GM19324 (cell line): ENCODE measurements at regions not wholly inside any gene's neighbourhood (a gene's known extent, or its start where the extent isn't known, plus 50 kb on each side); places are given as distances from the start of the nearest gene placed in this dataset.
"Not testable (repeated sequence)": the region's sequence is repeated elsewhere in the genome, so short reads cannot be mapped to it uniquely, and the experiment has no call there.

ENCODE experiments used
- ATAC-seq: cut with Tn5 transposase; IDR thresholded peaks from one replicate; pipeline ENCODE4 v1.9.1; 2021; ENCODE audit warnings: mild to moderate bottlenecking, moderate library complexity; ENCODE audit not compliant: unreplicated experiment, low FRiP score

GRCh38 chr16:47872225-47872624 is 283.6 kb downstream of the ABCC12 start:
- no peak for ATAC-seq

GRCh38 chr16:47866423-47866822 is 289.4 kb downstream of the ABCC12 start:
- ATAC-seq = no peak

- no peak for ATAC-seq
These were observed 290.4 kb downstream of the ABCC12 start for GRCh38 chr16:47865337-47865855.

GRCh38 chr16:47864262-47864661 is 291.5 kb downstream of the ABCC12 start:
- ATAC-seq = not testable (repeated sequence)

- no peak for ATAC-seq
These were observed 293.8 kb downstream of the ABCC12 start for GRCh38 chr16:47861999-47862398.

GRCh38 chr16:47858333-47858982 is 297.3 kb downstream of the ABCC12 start:
- no peak for ATAC-seq

- no peak for ATAC-seq
These were observed 300.4 kb downstream of the ABCC12 start for GRCh38 chr16:47855431-47855830.

GRCh38 chr16:47854737-47855136 is 301.1 kb downstream of the ABCC12 start:
- ATAC-seq = no peak

GRCh38 chr16:47852991-47853390 is 302.8 kb downstream of the ABCC12 start:
- no peak for ATAC-seq

- no peak for ATAC-seq
These were observed 304.6 kb downstream of the ABCC12 start for GRCh38 chr16:47851146-47851545.

GRCh38 chr16:47849736-47850135 is 306.1 kb downstream of the ABCC12 start:
- ATAC-seq = no peak

- ATAC-seq = no peak
These were observed 307.2 kb downstream of the ABCC12 start for GRCh38 chr16:47848421-47849109.

GRCh38 chr16:47847220-47847970 is 308.4 kb downstream of the ABCC12 start:
- no peak for ATAC-seq

GRCh38 chr16:47834485-47835024 is 321.2 kb downstream of the ABCC12 start:
- no peak for ATAC-seq

GRCh38 chr16:47833771-47834170 is 322.0 kb downstream of the ABCC12 start:
- ATAC-seq = no peak

- ATAC-seq = no peak
These were observed 325.8 kb downstream of the ABCC12 start for GRCh38 chr16:47829850-47830600.

GRCh38 chr16:47826070-47826469 is 329.7 kb downstream of the ABCC12 start:
- ATAC-seq = no peak

- no peak for ATAC-seq
These were observed 338.7 kb downstream of the ABCC12 start for GRCh38 chr16:47817048-47817447.

GRCh38 chr16:47816511-47816910 is 339.3 kb downstream of the ABCC12 start:
- ATAC-seq = no peak

- ATAC-seq = no peak
These were observed 340.1 kb downstream of the ABCC12 start for GRCh38 chr16:47815655-47816054.
